ENCODE measurements at regions not wholly inside any gene's neighbourhood (a gene's known extent, or its start where the extent isn't known, plus 50 kb on each side); places are given as distances from the start of the nearest gene placed in this dataset.

GRCh38 chr16:17827313-17827712 lies 356.6 kb upstream of the XYLT1 start:
- DNase-seq (ENCODE audit: low spot score in 2 of 2) (no peak), ATAC-seq (ENCODE audit: low read depth) (no peak)
- Mint-ChIP-seq H3K9me3 (no peaks in the 10 kb centered on the region), H3K27me3 (peaks cover 4% of the 10 kb centered on the region), H3K4me3 (no peak overlapping the region), H3K36me3 (no peaks in the 10 kb centered on the region), H3K27ac (no peak overlapping the region), H3K4me1 (no peaks in the 10 kb centered on the region)

DNA sequence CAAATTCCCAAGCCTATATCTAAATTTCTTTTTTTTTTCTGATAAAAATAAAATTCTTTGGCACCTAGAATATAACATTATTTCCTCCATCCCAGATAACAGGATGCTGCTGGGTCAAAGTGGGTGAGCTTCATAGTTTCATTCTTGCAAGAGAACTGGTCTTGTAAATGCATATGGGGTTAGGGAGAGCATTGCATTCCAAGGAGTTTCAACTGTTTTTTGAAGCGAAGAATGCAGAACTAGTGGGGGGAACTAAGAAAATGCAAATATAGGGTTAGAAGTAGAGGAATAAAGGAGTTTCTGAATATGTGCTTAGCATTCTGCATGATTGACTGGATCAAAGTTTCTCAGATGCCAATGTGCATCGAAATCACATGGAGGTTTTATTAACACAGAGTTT lies 347.2 kb upstream of the XYLT1 start:
- ATAC-seq (ENCODE audit: low read depth), result no peak
- H3K9me3 Mint-ChIP-seq, result peaks cover 11% of the 10 kb centered on the region
- no peak overlapping the region for H3K4me3 Mint-ChIP-seq
- no peak for DNase-seq (ENCODE audit: low spot score in 2 of 2)
- peaks cover 2% of the 10 kb centered on the region for H3K27me3 Mint-ChIP-seq
- no peaks in the 10 kb centered on the region for H3K36me3 Mint-ChIP-seq
- H3K27ac Mint-ChIP-seq, result no peak overlapping the region
- no peaks in the 10 kb centered on the region for H3K4me1 Mint-ChIP-seq

DNA sequence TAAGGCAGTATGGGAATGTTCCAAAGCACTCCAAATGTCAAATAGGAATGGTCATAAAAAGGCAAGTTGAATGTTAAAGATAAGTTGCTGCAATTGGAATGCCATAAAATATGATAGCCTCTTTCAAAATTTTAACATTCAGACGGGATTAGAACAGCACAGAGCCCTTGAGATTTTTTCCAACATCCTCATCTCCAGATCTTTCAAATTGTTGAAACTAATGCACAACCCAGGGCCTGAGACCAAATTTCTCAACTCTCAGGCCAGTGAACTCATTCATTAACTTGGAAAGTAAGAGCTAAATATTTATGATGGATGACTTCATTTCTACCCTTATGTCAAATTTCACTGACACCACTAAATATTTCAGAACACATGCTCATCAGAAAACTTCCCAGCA lies 346.5 kb upstream of the XYLT1 start:
- H3K27ac Mint-ChIP-seq, result no peak overlapping the region

DNA sequence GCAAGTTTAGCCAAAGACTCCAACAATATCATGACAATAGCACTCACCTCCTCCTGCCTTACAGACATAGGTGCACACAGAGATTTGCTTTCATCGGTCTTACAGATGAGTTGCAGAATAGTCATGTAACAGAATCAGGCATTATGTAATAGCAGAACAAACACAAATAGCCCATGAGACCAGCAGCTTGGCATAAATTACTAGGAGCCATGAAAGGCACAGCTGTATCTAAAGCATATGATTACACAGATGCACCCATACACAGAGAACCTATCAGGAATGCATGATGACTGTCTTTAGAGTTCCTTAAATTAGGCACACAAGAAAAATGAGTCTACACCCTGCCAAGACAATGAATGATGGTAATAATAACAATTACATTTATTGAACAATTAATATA lies 342.0 kb upstream of the XYLT1 start:
- no peaks in the 10 kb centered on the region for H3K4me1 Mint-ChIP-seq
- no peak overlapping the region for H3K27ac Mint-ChIP-seq
- DNase-seq (ENCODE audit: low spot score in 2 of 2) (no peak), ATAC-seq (ENCODE audit: low read depth) (no peak)
- no peaks in the 10 kb centered on the region for H3K36me3 Mint-ChIP-seq
- H3K4me3 Mint-ChIP-seq, result no peak overlapping the region
- peaks cover 8% of the 10 kb centered on the region for H3K27me3 Mint-ChIP-seq
- H3K9me3 Mint-ChIP-seq, result peaks cover 11% of the 10 kb centered on the region

More for the DNA sequence above, 346.5 kb upstream of the XYLT1 start:
- Mint-ChIP-seq H3K36me3 (no peaks in the 10 kb centered on the region), H3K27me3 (peaks cover 2% of the 10 kb centered on the region), H3K4me3 (no peak overlapping the region), H3K4me1 (no peaks in the 10 kb centered on the region), H3K9me3 (peaks cover 11% of the 10 kb centered on the region)
- no peak for ATAC-seq (ENCODE audit: low read depth)
- no peak for DNase-seq (ENCODE audit: low spot score in 2 of 2)

DNA sequence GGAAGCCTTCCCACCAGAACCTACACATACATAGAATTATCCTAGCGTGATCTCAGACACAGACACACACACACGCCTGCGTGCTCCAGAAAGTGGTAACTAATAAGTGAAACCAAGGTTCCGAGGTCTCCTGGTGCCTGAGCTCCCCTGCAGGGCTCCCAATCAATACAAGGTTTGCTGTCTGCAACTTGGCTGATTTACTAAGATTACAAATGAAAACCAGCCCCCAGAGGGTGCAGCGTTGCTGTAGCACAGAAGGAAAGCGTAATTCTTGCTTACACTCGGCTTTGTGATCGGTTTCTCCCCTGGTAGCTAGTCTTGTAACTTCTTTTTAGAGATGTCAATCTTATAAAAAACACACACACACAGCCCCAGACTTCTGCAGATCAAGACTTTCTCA lies 334.1 kb upstream of the XYLT1 start:
- ATAC-seq (ENCODE audit: low read depth) (no peak), DNase-seq (ENCODE audit: low spot score in 2 of 2) (no peak)
- H3K4me1 Mint-ChIP-seq, result no peaks in the 10 kb centered on the region
- peaks cover 11% of the 10 kb centered on the region for H3K27me3 Mint-ChIP-seq
- H3K36me3 Mint-ChIP-seq, result no peaks in the 10 kb centered on the region
- H3K27ac Mint-ChIP-seq, result no peak overlapping the region
- H3K9me3 Mint-ChIP-seq, result peaks cover 2% of the 10 kb centered on the region
- H3K4me3 Mint-ChIP-seq, result no peak overlapping the region

DNA sequence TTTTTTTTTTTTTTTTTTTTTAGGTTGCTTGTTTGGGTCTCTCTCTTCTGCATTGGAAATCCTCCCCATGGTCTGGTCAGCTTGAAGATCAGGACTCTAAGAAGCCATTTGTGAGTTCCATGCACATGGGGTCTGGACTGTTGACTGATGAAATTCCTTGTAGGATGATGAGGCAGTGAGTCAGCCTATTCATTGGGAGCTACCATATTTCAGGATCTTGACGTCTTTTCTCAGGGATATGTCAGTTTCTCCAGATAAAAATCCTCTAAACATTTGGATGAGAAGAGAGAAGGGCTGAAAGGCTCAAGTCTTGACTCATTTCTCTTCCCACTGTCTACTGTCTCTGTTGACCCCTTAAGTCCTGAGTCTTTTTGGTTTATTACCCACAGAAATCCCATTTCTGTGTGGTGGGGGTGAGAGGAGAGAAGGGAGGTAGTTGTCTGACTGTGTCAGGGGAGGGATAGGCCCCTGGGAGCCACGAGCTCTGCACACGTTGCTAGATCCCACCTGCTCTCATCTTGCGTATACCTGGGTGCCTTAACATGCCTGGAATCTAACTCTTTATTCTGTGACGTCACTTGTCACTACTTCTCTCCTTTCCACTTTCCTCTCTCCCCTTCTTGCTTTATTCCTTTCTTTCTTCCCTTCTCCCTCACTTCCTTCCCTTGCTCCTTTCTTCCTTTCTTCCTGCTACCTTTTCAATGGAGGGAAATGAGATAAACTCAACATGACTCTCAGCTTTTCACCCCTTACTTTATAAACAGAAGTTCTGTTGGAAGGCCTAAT lies 333.1 kb upstream of the XYLT1 start:
- DNase-seq (ENCODE audit: low spot score in 2 of 2) (no peak), ATAC-seq (ENCODE audit: low read depth) (no peak)
- H3K4me1 Mint-ChIP-seq, result no peaks in the 10 kb centered on the region
- peaks cover 11% of the 10 kb centered on the region for H3K27me3 Mint-ChIP-seq
- no peaks in the 10 kb centered on the region for H3K36me3 Mint-ChIP-seq
- H3K27ac Mint-ChIP-seq, result no peak overlapping the region
- peaks cover 2% of the 10 kb centered on the region for H3K9me3 Mint-ChIP-seq
- H3K4me3 Mint-ChIP-seq, result no peak overlapping the region

DNA sequence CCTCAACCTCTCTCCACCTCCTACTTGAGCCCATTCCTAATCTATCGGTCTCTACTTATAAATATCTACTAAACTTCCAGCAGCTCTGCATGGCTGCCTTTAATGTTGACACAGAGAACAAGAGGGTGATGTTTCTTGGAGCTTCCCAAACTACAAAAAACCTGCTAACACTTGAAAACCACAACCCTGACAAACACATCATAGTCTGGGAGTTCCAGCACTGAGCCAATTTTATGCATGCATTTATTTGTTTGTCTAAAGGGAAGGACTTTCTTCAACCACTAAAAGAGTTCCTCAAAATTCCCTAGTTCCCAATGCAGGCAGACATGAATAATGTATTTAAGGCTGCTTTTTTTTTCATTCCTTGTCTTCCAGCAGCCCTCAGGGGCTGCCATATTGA lies 331.8 kb upstream of the XYLT1 start:
- Mint-ChIP-seq H3K9me3 (peaks cover 2% of the 10 kb centered on the region), H3K27ac (no peak overlapping the region), H3K4me3 (no peak overlapping the region), H3K36me3 (no peaks in the 10 kb centered on the region), H3K27me3 (peaks cover 10% of the 10 kb centered on the region), H3K4me1 (no peaks in the 10 kb centered on the region)
- no peak for ATAC-seq (ENCODE audit: low read depth)
- DNase-seq (ENCODE audit: low spot score in 2 of 2), result no peak

GRCh38 chr16:17801068-17801467 lies 330.3 kb upstream of the XYLT1 start:
- Mint-ChIP-seq H3K9me3 (peaks cover 2% of the 10 kb centered on the region), H3K36me3 (no peaks in the 10 kb centered on the region), H3K4me1 (no peaks in the 10 kb centered on the region), H3K4me3 (no peak overlapping the region), H3K27me3 (peaks cover 9% of the 10 kb centered on the region), H3K27ac (no peak overlapping the region)
- DNase-seq (ENCODE audit: low spot score in 2 of 2) (no peak), ATAC-seq (ENCODE audit: low read depth) (no peak)

DNA sequence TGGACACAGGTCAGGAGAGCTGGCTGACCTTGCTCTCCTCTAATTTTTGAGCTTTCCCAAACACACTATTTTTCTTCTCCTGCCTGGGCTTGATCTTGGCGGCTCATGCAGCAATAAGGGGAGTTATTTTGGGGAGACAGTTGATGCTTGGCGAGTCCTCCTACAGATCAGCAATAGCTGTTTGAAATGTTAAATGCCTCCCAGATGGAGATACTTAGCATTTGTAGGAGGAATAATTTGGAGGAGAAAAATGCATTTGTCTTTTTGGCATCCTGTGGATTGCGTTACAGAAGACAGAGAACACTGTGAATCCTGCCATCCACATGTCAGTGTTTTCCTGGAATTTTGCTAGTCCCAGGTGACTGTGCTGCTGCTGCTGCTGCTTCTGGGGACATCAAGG lies 328.0 kb upstream of the XYLT1 start:
- Mint-ChIP-seq H3K27ac (no peak overlapping the region), H3K4me1 (no peaks in the 10 kb centered on the region), H3K4me3 (no peak overlapping the region), H3K36me3 (no peaks in the 10 kb centered on the region), H3K27me3 (peaks cover 4% of the 10 kb centered on the region), H3K9me3 (no peaks in the 10 kb centered on the region)
- ATAC-seq (ENCODE audit: low read depth) (no peak), DNase-seq (ENCODE audit: low spot score in 2 of 2) (no peak)

GRCh38 chr16:17793354-17793753 lies 322.6 kb upstream of the XYLT1 start:
- Mint-ChIP-seq H3K36me3 (no peaks in the 10 kb centered on the region), H3K4me3 (no peak overlapping the region), H3K27ac (no peak overlapping the region), H3K9me3 (peaks cover 2% of the 10 kb centered on the region), H3K4me1 (no peaks in the 10 kb centered on the region), H3K27me3 (peaks cover 2% of the 10 kb centered on the region)
- DNase-seq (ENCODE audit: low spot score in 2 of 2), result no peak
- no peak for ATAC-seq (ENCODE audit: low read depth)

DNA sequence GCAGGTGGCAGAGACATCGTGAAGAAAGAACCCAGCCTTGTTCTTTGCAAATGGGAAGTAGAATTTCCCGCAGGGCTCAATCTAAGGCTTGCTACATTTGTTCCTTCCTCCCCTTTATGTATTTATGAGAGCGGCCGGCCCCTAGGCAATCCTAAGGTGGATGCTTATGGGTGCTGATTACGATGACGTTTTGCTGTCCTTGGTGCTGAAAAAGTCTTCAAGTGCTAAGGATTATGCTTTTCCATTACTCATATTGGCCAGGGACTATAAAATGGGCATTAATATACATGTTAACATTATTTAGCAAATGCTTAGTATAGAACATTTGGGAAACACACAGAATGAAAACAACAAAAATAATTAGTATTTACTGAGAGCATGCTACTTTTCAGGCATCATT lies 313.3 kb upstream of the XYLT1 start:
- DNase-seq (ENCODE audit: low spot score in 2 of 2) (no peak), ATAC-seq (ENCODE audit: low read depth) (no peak)
- peaks cover 2% of the 10 kb centered on the region for H3K27me3 Mint-ChIP-seq
- H3K9me3 Mint-ChIP-seq, result peaks cover 1% of the 10 kb centered on the region
- H3K4me1 Mint-ChIP-seq, result no peaks in the 10 kb centered on the region
- no peaks in the 10 kb centered on the region for H3K36me3 Mint-ChIP-seq
- H3K4me3 Mint-ChIP-seq, result no peak overlapping the region
- H3K27ac Mint-ChIP-seq, result no peak overlapping the region

DNA sequence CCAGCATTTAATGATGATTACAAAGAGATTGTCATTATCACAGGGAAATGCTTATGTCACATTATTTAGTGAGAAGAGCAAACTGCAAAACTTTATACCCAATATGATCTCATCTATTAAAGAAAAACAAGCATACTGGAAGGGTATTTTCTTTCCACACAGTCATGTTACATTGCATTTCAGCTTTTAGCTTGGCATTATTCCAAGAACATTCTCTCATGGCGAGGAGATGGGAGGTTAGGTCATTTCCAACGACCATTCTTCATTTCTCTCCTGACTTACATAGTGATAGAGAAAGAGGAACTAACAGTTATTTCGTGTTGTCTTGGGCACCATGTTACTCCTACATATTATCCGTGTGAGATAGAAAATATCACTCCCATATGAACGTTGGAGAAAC lies 309.4 kb upstream of the XYLT1 start:
- DNase-seq (ENCODE audit: low spot score in 2 of 2), result no peak
- no peak overlapping the region for H3K27ac Mint-ChIP-seq
- H3K4me3 Mint-ChIP-seq, result no peak overlapping the region
- peaks cover 6% of the 10 kb centered on the region for H3K27me3 Mint-ChIP-seq
- peaks cover 6% of the 10 kb centered on the region for H3K9me3 Mint-ChIP-seq
- no peaks in the 10 kb centered on the region for H3K4me1 Mint-ChIP-seq
- H3K36me3 Mint-ChIP-seq, result no peaks in the 10 kb centered on the region
- no peak for ATAC-seq (ENCODE audit: low read depth)

- DNase-seq (ENCODE audit: low spot score in 2 of 2) (no peak), ATAC-seq (ENCODE audit: low read depth) (no peak)
- H3K27me3 Mint-ChIP-seq, result peaks cover 11% of the 10 kb centered on the region
- H3K4me1 Mint-ChIP-seq, result no peaks in the 10 kb centered on the region
- no peak overlapping the region for H3K4me3 Mint-ChIP-seq
- no peak overlapping the region for H3K27ac Mint-ChIP-seq
- peaks cover 6% of the 10 kb centered on the region for H3K9me3 Mint-ChIP-seq
- H3K36me3 Mint-ChIP-seq, result no peaks in the 10 kb centered on the region
These were observed 306.7 kb upstream of the XYLT1 start for GRCh38 chr16:17777408-17777863.

- no peak for ATAC-seq (ENCODE audit: low read depth)
- no peaks in the 10 kb centered on the region for H3K36me3 Mint-ChIP-seq
- H3K27me3 Mint-ChIP-seq, result peaks cover 11% of the 10 kb centered on the region
- H3K4me1 Mint-ChIP-seq, result no peaks in the 10 kb centered on the region
- no peak overlapping the region for H3K4me3 Mint-ChIP-seq
- no peak overlapping the region for H3K27ac Mint-ChIP-seq
- H3K9me3 Mint-ChIP-seq, result peaks cover 6% of the 10 kb centered on the region
- DNase-seq (ENCODE audit: low spot score in 2 of 2), result no peak
These were observed 306.1 kb upstream of the XYLT1 start for GRCh38 chr16:17776888-17777287.

DNA sequence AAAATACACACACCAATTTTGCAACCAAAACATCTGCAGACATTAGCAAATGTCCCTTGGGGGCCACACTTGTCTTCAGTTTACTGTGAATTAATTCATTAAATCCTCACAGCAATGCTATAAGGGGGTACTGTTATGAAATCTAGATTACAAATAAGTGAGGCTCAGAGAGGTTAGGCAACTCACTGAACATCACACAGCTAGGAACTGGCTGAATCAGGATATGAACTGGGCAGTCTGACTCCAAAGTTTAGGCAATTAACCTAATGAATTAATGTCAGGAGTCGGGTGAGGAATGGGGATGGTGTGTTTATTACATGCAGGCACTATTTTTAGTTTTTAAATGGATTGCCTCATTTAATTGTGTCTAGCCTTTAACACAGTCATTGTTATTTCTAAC lies 305.7 kb upstream of the XYLT1 start:
- no peak overlapping the region for H3K4me3 Mint-ChIP-seq
- H3K27ac Mint-ChIP-seq, result no peak overlapping the region
- ATAC-seq (ENCODE audit: low read depth) (no peak), DNase-seq (ENCODE audit: low spot score in 2 of 2) (no peak)
- no peaks in the 10 kb centered on the region for H3K36me3 Mint-ChIP-seq
- H3K4me1 Mint-ChIP-seq, result no peaks in the 10 kb centered on the region
- peaks cover 6% of the 10 kb centered on the region for H3K9me3 Mint-ChIP-seq
- H3K27me3 Mint-ChIP-seq, result peaks cover 11% of the 10 kb centered on the region

All from memory B cell (primary cell).